ENCODE measurements at regions not wholly inside any gene's neighbourhood (a gene's known extent, or its start where the extent isn't known, plus 50 kb on each side); places are given as distances from the start of the nearest gene placed in this dataset.

DNA sequence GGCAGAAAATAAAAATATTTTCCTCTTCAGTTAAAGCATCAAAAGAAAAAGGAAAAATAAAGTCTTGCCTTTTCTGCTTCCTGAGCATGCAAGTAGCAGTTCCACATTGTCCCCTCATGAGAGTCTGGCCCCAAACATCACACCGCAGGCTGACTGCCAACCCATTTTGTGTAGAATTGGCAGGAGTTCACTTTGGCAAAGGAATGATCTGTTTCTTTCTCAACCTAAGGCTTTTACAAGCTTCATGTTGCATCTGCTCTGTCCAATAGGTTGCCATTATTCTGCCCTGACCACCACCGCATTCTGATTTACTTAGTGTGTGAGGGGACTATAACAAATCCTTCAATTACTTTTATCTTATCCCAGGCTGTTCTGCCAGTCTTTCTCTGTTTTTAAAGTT, 249.5 kb downstream of the ISL1 start:
- TF ChIP-seq, protein P1, sequence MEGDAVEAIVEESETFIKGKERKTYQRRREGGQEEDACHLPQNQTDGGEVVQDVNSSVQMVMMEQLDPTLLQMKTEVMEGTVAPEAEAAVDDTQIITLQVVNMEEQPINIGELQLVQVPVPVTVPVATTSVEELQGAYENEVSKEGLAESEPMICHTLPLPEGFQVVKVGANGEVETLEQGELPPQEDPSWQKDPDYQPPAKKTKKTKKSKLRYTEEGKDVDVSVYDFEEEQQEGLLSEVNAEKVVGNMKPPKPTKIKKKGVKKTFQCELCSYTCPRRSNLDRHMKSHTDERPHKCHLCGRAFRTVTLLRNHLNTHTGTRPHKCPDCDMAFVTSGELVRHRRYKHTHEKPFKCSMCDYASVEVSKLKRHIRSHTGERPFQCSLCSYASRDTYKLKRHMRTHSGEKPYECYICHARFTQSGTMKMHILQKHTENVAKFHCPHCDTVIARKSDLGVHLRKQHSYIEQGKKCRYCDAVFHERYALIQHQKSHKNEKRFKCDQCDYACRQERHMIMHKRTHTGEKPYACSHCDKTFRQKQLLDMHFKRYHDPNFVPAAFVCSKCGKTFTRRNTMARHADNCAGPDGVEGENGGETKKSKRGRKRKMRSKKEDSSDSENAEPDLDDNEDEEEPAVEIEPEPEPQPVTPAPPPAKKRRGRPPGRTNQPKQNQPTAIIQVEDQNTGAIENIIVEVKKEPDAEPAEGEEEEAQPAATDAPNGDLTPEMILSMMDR (IDR thresholded peaks at IDR 0.05), result no peak
- no peak for TF ChIP-seq POLR2A (IDR thresholded peaks at IDR 0.05)

All from lower leg skin (tissue), 3 donors.